Dedifferentiated amniotic fluid mesenchymal stem cell (primary cell): ENCODE measurements at regions not wholly inside any gene's neighbourhood (a gene's known extent, or its start where the extent isn't known, plus 50 kb on each side); places are given as distances from the start of the nearest gene placed in this dataset.
"Not testable (repeated sequence)": the region's sequence is repeated elsewhere in the genome, so short reads cannot be mapped to it uniquely, and the experiment has no call there.

ENCODE experiments used
- DNase-seq: peaks from one replicate; pipeline ENCODE4 v3.0.0-alpha.2; 2016; ENCODE audit errors: extremely low spot score

GRCh38 chr15:95132774-95133173 is 901.4 kb downstream of the MCTP2 start:
- DNase-seq: peak; percentile 70

GRCh38 chr15:95134431-95135110 is 903.2 kb downstream of the MCTP2 start:
- no peak for DNase-seq

DNA sequence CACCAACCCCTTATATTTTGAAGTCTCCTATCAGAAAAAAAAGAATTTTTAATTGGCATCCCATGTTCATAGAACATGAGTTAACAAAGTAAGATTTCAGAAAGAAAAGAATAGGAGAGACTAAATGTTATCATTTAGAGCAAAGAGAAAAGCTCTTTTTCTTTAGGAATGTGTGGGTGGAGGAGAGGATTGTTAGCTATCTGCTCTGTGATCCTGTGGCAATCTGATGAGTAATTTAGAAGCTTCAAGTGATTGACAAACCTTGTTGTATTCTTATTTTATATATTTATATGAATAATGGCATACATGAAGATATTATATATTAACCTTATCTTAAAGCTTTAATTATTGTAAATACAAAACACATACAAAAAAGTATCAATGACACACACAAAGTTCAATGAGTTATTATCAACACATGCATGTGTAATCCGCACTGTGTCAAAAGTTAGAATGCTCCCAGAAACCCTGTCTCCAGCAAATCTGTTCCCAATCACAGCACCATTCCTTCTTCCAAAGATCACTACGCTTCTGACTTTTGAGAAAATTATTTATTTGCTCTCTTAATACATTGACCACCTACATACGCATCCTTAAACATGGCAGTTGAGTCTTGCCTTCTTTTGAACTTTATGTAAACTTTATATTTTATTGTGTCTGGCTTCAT is 907.4 kb downstream of the MCTP2 start:
- DNase-seq: no peak

GRCh38 chr15:95141486-95141885 is 910.1 kb downstream of the MCTP2 start:
- peak; percentile 50 for DNase-seq

GRCh38 chr15:95142531-95142930 is 911.2 kb downstream of the MCTP2 start:
- DNase-seq: no peak

- DNase-seq: no peak
These were observed 915.1 kb downstream of the MCTP2 start for GRCh38 chr15:95146481-95146880.

GRCh38 chr15:95148183-95148582 is 916.8 kb downstream of the MCTP2 start:
- no peak for DNase-seq

GRCh38 chr15:95149036-95149435 is 917.7 kb downstream of the MCTP2 start:
- DNase-seq: no peak

DNA sequence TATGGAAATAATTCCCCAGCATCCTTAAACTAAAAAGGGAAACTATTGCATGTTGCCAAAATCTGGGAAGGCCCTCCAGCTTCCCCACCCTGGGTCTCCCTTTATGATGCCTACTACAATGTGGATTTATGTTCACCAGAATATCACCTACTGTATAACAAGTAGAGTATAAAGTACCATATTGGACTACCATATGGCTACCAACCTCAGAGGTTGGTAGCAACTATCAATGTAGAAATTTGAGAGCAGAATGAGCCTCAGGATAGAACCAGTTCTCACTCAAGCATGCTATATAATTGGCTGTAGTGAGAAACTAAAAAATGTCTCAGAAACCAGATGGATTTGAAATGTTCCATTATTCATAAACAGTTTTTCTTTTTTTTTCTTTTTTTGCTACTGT is 918.4 kb downstream of the MCTP2 start:
- DNase-seq: no peak

GRCh38 chr15:95150466-95150865 is 919.1 kb downstream of the MCTP2 start:
- no peak for DNase-seq

DNA sequence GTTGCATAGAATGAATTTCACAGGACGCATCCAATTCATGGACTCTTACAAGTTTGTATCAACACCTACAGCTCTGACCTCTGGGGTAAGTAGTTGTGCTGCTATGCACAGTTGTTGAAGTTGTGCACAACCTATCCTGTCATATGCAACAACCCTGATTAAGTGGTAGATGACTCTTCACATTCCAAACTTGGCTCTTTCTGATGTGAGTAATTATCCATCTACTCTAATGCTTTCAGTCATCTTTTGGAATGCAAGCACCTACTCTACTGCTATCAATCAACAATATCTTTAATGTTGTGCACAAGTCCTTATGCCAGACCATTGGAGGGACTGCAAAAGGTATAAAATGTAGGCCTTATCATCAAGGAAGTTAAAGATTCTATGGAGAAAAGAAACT is 921.4 kb downstream of the MCTP2 start:
- DNase-seq: no peak

GRCh38 chr15:95153201-95153600 is 921.8 kb downstream of the MCTP2 start:
- not testable (repeated sequence) for DNase-seq

DNA sequence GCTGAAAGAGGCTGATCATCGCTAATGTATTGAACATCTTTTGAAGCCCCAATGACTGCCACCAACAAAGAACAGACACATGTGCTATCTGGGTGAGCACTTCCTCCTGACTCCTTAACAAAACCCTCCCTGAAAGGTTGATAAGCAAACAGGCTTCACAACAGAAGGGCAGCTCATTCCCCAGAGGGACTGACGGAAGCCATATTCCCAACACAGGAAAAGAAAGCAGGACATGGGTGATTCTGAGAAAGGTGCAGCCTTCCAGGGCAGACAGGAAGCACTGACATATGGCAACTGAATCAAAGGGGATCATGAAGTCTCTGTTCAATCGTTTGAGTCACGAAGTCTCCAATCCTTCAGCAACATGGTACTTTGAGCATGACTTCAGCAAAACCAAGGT is 929.0 kb downstream of the MCTP2 start:
- DNase-seq: no peak

DNA sequence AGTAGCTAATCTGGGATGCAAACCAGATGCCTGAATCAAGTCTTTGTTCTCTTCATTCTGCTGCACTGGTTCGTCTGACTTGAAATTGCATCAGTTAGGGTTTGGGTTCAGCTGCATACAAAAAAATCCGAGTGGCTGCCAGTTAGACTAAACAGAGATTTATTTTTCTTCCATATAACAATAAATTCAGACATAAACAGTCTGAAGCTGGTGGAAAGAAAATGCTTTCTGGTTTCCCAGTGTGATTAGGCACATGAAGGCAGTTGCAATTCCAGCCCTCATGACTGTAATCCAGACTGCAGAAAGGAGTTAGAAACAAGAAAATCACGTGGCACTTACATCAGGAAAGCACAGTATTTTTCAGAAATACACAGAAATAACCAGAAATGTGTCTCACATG is 930.7 kb downstream of the MCTP2 start:
- peak; percentile 73 for DNase-seq

DNA sequence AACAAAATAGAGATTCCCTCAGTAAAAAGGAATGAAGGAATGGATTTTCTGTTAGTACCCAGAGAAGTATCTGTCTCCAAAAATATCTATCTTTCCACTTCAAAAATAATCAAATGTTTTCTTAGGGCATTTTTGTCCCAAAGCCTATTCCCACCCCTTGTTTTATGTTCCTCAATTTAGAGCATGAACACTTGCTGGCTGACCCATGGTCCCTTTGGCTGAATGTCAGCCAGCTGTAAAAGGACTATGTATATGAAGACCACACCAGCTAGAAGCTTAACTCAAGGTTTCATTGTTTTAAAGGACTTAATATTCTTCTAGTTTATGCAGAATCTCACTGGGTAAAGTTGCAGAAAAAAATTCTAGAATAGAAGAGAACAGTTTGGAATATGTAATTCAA is 931.2 kb downstream of the MCTP2 start:
- DNase-seq: no peak

DNA sequence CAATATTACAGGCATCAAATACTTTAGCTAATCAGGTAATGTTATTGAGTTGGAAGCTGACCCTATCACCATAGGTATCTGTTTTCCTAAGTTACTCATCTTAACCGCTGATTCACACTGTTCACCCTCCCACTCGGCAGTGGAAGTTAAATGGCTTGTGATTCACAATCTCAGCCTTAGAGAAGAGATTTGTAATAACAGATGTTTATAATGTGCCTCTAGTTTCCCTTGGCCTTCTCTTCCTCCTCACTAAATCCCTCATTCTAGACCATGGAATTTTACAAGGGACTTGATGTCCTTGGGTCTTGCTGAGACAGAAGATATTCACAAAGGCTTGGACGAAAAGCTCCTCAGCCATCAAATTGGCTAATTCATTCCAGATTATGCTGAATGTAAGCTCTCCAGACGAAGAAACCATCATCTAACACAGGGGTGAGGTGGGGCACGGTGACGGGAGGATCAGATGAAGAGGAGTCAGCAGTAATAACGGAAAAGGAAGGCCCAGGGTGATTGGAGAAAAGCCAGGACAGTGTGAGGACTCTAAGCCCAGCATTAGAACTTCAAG is 931.7 kb downstream of the MCTP2 start:
- DNase-seq: peak; percentile 61

- no peak for DNase-seq
These were observed 936.8 kb downstream of the MCTP2 start for GRCh38 chr15:95168152-95168551.

DNA sequence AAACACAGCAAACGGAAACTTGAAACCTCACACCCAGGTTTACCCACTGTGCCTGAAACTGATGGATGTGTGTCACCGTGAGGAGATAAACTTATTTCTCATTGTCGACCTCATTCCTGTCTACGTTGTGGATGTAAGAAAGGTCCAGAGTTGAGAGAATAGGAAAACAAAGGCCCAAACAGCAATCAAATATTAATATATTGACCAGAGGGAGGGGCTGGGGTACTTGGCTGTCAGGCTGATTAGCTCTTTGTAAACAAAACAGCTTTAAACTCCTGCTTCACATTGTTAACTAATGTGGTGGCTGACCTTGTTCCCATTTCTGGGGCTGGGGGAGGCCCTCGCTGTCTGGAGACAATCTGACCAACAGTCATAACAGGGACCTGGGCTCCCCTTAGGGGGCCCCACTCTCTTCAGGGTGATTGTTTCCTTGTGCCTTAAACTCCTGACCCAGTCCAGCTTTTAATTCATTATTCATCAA is 937.6 kb downstream of the MCTP2 start:
- DNase-seq: no peak

DNA sequence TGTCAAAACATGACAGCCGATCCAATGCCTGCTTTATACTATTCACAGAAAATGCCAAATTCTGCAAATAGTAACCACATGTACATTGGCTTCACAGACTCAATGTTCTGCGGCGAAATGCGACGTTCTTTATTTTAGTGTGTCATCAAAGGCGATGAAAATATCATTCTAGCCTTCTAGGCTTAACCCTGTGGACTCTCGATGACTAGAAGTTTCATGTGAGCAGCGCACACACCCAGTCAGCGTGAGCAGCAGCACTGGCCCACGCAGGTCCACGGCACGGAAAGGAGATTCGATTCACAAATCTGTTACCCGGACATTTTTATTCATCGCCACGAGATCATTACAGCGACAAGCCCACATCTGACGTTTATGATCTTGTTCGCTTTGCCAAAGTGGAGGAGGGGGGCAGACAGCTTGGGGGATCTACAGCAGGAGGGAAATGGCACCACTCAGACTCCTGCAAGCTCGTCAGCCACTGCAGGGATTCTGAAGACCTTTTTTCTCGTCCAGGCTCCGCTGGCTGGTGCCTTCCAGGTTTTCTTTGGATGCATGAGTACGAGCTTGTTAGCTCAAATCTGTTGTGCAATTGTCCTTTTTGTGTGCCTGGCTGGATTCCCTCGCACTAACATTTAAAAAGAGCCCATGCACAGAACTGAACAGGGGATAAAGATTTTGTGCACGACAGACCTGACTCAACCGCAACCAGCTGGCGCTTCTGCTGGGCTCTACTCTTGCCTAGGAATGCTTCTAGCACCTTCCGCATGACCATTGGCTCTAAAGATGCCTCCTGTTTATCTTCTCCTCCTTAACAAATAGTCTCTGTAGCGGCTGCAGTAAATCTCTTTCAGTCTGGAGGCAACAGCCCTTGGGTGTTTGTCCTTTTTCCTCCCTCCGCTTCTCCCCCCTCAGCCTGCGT is 938.4 kb downstream of the MCTP2 start:
- no peak for DNase-seq

GRCh38 chr15:95170561-95171380 is 939.4 kb downstream of the MCTP2 start:
- no peak for DNase-seq

GRCh38 chr15:95171564-95171963 is 940.2 kb downstream of the MCTP2 start:
- DNase-seq: no peak
